ENCODE measurements at regions not wholly inside any gene's neighbourhood (a gene's known extent, or its start where the extent isn't known, plus 50 kb on each side); places are given as distances from the start of the nearest gene placed in this dataset.
"Not testable (repeated sequence)": the region's sequence is repeated elsewhere in the genome, so short reads cannot be mapped to it uniquely, and the experiment has no call there.

- CTCF ChIA-PET = no interaction called here
- POLR2A ChIA-PET = no interaction called here
Measured at GRCh38 chr6:114747995-114748625, 405.3 kb upstream of the HS3ST5 start.

GRCh38 chr6:114740547-114740946 lies 397.7 kb upstream of the HS3ST5 start:
- CTCF ChIA-PET = no interaction called here

GRCh38 chr6:114739656-114740055 lies 396.8 kb upstream of the HS3ST5 start:
- POLR2A ChIA-PET = no interaction called here
- CTCF ChIA-PET = no interaction called here

More at GRCh38 chr6:114740547-114740946, 397.7 kb upstream of the HS3ST5 start:
- POLR2A ChIA-PET = no interaction called here

- ChIA-PET CTCF (no interaction called here), POLR2A (no interaction called here)
Measured at GRCh38 chr6:114735025-114735735, 392.4 kb upstream of the HS3ST5 start.

GRCh38 chr6:114733596-114733995 lies 390.8 kb upstream of the HS3ST5 start:
- CTCF ChIA-PET = no interaction called here
- POLR2A ChIA-PET = no interaction called here

- ChIA-PET POLR2A (no interaction called here), CTCF (no interaction called here)
Measured at GRCh38 chr6:114718716-114719270, 376.0 kb upstream of the HS3ST5 start.

- ChIA-PET POLR2A (no interaction called here), CTCF (no interaction called here)
Measured at GRCh38 chr6:114718186-114718585, 375.4 kb upstream of the HS3ST5 start.

- ChIA-PET CTCF (no interaction called here), POLR2A (no interaction called here)
Measured at GRCh38 chr6:114714836-114715507, 372.1 kb upstream of the HS3ST5 start.

- ChIA-PET CTCF (no interaction called here), POLR2A (no interaction called here)
Measured at GRCh38 chr6:114713690-114714089, 370.9 kb upstream of the HS3ST5 start.

GRCh38 chr6:114712129-114712662 lies 369.4 kb upstream of the HS3ST5 start:
- CTCF ChIA-PET = no interaction called here
- POLR2A ChIA-PET = no interaction called here

GRCh38 chr6:114707081-114707620 lies 364.3 kb upstream of the HS3ST5 start:
- ChIA-PET CTCF (no interaction called here), POLR2A (no interaction called here)

GRCh38 chr6:114690625-114691024 lies 347.8 kb upstream of the HS3ST5 start:
- POLR2A ChIA-PET = no interaction called here

GRCh38 chr6:114659513-114659912 lies 316.7 kb upstream of the HS3ST5 start:
- ChIA-PET POLR2A (no interaction called here), CTCF (no interaction called here)

More at GRCh38 chr6:114690625-114691024, 347.8 kb upstream of the HS3ST5 start:
- CTCF ChIA-PET = no interaction called here

- CTCF ChIA-PET = no interaction called here
- POLR2A ChIA-PET = no interaction called here
Measured at GRCh38 chr6:114651611-114652010, 308.8 kb upstream of the HS3ST5 start.

GRCh38 chr6:114650891-114651290 lies 308.1 kb upstream of the HS3ST5 start:
- CTCF ChIA-PET = no interaction called here
- POLR2A ChIA-PET = no interaction called here

- CTCF ChIA-PET = no interaction called here
- POLR2A ChIA-PET = no interaction called here
Measured at GRCh38 chr6:114649298-114649697, 306.5 kb upstream of the HS3ST5 start.

- ChIA-PET POLR2A (no interaction called here), CTCF (no interaction called here)
Measured at GRCh38 chr6:114648847-114649246, 306.0 kb upstream of the HS3ST5 start.

- ChIA-PET POLR2A (no interaction called here), CTCF (no interaction called here)
Measured at GRCh38 chr6:114638341-114638740, 295.5 kb upstream of the HS3ST5 start.

GRCh38 chr6:114634016-114634415 lies 291.2 kb upstream of the HS3ST5 start:
- ChIA-PET CTCF (no interaction called here), POLR2A (no interaction called here)

- CTCF ChIA-PET, POLR2A ChIA-PET: not testable (repeated sequence)
Measured at GRCh38 chr6:114626226-114626625, 283.4 kb upstream of the HS3ST5 start.
